ENCODE measurements at regions not wholly inside any gene's neighbourhood (a gene's known extent, or its start where the extent isn't known, plus 50 kb on each side); places are given as distances from the start of the nearest gene placed in this dataset.

GRCh38 chr21:32929633-32930038 lies 96.1 kb upstream of the OLIG2 start:
- no peak for TF ChIP-seq CTCF (IDR thresholded peaks at IDR 0.05)
- TF ChIP-seq POLR2A (IDR thresholded peaks at IDR 0.05): no peak
